ENCODE measurements at regions not wholly inside any gene's neighbourhood (a gene's known extent, or its start where the extent isn't known, plus 50 kb on each side); places are given as distances from the start of the nearest gene placed in this dataset.

GRCh38 chr10:57776688-57777432 is 490.8 kb downstream of the IPMK start:
- no peak for DNase-seq

DNA sequence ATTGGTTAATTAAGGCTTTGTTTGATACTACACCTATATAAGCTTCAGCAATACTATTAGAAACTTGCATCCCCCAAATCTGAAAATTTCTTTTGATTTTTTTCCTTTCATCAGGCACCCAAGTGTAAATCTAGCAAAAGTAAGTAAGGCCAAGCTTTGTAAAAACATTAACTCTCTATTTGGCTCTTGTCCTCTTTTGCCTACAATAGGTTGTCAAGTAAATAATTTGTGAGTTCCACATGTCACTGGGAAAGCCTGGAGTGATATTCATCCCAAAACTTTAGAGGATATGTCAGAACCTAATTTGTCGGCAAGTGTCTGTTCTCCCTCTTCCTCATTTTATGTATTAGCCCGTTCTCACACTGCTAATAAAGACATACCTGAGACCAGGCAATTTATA is 492.4 kb downstream of the IPMK start:
- DNase-seq = no peak

- no peak for DNase-seq
Measured at GRCh38 chr10:57769298-57769697, 498.4 kb downstream of the IPMK start.

DNA sequence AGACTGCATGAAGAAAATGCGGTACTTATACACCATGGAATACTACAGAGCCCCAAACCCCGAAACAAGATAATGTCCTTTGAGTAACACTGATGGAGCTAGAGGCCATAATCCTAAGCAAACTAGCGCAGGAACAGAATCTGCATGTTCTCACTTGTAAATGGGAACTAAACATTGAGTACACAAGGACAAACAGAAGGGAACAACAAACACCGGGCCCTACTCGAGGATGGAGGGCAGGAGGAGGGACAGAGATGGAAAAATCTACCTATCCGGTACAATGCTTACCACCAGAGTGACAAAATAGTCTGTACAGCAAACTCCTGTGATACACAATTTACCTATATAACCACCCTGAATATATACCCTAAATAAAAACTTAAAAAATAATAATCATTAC is 507.9 kb downstream of the IPMK start:
- no peak for DNase-seq

GRCh38 chr10:57754803-57755202 is 512.9 kb downstream of the IPMK start:
- no peak for DNase-seq

DNA sequence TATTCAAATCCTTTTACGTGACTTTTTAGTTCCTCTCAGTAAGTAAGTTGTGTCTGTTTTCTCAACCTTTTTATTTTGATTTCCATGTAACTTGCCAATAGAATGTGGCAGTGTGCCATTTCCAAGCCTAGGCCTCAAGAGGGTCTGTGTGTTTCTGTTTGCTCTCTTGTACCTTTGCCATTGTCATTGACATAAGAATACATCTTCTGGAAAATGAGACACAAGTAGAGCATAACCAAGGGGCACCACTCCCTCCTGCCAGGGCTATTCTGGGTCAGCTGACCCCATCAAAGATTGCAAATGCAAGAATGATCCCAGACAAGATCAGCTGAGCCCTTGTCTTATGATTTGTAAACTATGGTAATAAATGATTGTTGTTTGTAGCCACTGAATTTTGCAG is 524.0 kb downstream of the IPMK start:
- no peak for DNase-seq

DNA sequence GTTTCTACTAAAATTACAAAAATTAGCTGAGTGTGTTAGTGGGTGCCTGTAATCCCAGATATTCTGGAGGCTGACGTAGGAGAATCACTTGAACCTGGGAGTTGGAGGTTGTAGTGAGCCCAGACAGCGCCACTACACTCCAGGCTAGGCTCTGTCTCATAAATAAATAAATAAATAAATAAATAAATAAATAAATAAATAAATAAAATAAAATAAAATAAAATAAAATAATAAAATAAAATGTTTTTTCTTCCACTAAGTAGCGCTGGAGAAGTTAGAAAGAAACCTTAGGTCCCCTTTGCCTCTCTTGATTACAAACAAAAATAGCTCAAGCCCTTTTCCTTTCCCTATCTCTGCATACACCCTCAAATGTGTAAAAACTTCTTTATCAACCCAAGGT is 525.9 kb downstream of the IPMK start:
- no peak for DNase-seq

GRCh38 chr10:57723305-57723704 is 544.4 kb downstream of the IPMK start:
- DNase-seq = no peak

DNA sequence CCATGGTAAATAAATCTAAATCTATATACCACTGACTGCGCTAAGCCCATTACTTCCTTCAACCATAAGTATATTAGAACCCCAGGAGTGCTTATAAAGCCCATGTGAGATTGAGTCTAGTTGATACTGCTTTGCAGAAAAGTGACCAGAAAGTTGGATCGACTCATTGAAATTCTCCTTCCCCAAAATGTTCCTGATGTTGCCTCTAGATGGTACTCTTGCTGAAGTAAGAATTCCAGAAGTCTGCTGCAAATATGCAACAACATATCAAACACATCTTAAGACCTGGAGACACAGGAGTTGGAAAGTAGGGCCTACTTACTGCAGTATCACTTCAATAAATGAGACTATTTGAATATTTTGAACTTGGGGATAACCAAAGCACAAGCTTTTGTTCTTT is 550.8 kb downstream of the IPMK start:
- DNase-seq = no peak

DNA sequence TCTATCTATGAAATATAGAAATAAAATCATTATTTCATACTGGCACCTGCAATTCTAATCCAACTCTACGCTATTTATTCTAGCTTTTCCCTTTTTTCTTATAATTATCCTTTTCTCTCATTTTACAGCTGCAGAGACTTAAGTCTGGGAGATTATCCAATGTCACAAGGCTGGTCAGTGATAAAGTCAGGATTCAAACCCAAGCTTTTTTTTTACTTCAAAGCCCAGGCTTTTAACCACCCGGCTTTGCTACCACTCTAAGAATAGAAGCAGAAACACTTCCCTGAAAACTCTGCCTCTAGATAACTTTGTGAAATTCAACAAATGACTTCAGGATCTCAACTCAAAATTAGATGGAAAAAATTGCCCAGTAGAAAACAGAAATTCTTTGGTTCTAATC is 552.5 kb downstream of the IPMK start:
- DNase-seq = no peak

GRCh38 chr10:57707300-57707658 is 560.4 kb downstream of the IPMK start:
- DNase-seq = no peak

DNA sequence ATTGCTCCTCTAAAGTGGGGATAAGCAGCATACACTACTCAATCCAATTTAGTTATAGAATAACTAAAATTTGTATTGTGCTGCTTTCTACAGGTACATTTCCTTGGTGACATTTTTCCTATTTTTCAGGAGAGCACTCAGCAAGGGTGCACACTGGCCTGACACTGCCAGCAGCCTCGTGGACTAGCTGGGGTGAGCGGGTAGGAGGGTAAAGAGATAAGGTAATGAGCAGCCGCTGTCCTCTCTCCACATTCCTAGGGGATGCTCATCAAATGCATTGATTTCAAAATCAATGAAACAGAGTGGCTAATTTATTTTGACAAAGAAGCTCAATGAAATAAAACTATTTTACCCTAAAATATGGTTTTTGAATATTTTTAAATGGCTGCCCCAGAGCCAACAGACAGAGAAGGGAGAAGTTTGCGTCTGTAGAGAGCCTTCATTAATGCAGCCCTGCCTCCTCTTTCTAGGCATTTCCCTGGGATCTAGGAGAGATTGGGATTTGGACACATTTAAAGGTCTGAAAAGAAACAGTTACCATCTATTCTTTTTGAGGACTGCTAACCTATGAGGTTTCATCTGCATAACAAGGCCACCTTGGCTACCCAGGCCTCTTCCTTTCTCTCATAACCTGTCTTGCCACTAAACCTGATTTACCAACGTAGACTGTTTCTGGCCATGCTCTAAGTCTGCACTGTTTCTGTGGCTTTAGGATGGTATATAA is 561.0 kb downstream of the IPMK start:
- no peak for DNase-seq

DNA sequence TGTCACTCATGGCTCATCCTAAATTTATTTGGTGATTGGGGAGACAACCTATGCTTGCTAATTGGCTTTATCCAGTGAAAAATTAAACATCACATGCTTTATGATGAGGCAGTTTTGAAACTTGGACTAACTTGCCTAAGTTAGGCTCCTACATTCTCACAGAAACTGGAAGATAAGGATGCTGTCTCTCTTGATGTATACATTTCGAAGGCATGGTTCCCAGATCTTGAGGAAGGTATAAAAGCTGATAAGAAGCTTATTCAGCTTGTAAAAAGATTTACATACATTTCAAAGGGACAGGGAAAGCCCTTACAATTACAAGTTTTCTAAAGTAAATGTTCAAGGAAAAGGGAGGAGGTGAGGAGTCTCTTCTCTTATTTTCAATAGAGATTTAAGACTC is 561.7 kb downstream of the IPMK start:
- no peak for DNase-seq

DNA sequence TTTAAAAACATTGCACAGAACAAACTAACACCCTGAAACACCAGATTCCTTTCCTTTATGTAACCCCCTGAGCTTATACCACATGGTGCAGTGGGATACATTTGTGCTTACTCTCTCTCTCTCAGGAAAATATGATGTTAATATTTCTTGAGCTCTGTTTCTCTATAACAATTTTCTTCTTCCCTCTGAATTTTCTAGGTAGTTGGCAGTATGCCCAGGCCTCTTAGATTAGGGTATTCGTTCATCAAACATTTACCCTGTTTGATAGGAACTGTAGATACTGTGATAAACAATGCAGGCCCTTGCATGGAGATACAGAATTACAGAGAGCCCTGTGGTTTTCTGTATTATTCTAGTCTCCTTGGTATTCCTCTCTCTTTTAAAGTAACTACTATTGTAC is 567.8 kb downstream of the IPMK start:
- no peak for DNase-seq

GRCh38 chr10:57696641-57697040 is 571.1 kb downstream of the IPMK start:
- DNase-seq = no peak

DNA sequence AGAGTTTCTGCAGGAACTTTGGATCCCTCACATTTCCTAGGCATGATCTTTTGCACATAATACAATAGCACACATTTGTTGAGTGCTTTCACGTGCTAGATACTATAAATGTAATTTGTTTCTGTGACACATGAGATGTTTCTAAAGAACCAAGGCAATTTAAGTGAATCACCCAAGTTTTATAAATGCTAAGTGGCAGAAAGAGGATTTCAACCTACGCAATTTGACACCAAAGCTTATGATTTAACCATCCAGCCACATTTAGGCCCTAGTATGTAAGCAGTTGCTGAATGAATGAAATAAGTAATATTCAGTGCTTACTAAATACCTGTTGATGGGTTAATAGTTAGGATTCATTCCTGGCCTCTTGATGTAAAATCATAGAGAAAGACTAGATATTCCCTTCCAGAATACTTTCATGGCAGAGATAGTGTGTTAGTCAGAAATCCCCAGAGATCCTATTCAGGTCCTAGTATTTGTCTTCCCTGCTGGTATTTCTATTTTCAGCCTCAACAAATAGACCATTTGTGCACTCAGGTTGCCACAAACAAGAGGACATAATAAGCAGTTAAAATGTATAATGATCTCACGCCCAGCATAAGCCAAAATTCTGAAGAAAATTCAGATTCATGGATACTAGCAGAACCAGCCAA is 572.6 kb downstream of the IPMK start:
- peak; percentile 2 for DNase-seq

DNA sequence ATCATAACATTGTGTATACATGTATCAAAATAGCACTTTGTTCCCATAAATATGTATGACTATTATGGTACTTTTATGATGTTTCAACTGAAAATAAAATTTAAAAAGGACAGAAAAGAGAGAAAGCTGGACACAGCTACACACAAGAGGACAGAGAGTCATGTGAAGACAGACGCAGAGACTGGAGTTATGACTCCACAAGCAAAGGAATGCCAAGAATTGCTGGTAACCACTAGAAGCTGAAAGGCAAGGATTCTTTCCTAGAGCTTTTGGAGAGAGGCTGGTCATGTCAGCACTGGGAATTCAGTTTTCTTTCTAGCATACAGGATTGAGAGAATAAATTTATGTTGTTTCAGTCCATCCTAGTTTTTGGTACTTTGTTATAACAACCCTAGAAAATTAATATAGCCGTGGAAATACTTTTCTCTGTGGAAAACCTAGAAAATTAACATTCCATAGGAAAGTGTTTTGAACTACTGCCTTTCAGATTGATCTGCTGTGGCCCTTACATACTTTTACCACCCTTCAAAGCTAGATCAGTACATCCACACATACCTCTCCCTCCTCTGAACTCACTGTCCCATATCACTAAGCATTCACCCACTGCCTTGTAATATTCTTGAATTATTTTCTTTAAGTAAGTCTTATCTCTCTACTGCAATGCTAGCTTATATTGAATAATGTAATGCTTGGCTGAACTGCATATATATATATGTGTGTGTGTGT is 575.3 kb downstream of the IPMK start:
- no peak for DNase-seq

DNA sequence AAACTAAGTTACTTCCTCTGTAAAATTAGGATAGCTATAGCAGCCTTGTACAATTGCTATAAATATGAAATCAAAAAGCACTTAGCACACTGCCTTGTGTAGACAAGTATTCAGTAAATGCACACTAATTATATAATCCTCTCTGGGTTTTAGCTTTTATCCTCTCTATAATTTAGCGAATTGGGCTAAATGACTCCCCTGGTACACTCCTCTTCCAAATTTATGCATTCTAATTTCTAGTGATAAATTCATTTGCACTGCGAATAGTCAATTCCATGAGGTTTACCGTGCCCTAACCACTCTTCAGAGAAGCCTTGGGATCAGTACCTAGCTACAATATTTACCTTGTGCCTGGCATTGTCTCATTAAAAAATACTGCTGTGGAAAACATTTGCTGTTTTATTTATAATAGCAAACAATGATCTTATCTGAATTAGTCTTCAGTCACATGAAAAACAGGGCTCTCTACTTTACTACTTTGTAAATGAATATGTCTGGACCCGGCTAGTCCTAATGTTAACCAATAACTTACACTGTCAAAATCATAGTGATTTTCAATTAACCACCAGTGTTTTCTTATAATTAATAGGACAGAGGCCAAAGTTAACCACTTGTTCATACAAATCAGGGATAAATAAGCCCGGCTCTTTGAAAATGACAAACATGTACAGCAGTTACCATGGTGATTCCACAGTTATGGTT is 577.9 kb downstream of the IPMK start:
- DNase-seq = peak; percentile 8

GRCh38 chr10:57679916-57680315 is 587.8 kb downstream of the IPMK start:
- DNase-seq = no peak

- DNase-seq = no peak
Measured at GRCh38 chr10:57675125-57675524, 592.6 kb downstream of the IPMK start.

GRCh38 chr10:57673446-57673960 is 594.2 kb downstream of the IPMK start:
- no peak for DNase-seq

DNA sequence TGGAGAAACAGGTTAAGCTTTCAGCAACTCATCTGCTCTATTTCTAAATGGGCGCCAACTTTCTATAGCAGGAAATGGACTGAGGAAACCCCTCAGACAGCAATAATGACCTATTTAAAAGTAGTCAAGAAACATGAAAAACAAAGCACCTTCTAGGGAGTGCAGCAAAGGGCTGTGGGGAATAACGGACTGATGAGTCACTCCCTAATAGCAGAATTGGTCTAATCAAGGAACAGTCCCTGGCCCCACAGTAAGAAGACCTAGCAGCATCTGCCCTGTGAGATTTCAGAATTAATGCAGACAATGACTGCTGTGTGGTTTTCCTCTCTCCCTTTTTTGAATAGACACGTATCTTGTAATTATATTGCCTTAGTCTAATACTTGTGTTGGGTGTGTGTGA is 602.9 kb downstream of the IPMK start:
- no peak for DNase-seq

GRCh38 chr10:57663401-57663800 is 604.3 kb downstream of the IPMK start:
- no peak for DNase-seq
